Kidney epithelial cell (primary cell): ENCODE measurements at regions not wholly inside any gene's neighbourhood (a gene's known extent, or its start where the extent isn't known, plus 50 kb on each side); places are given as distances from the start of the nearest gene placed in this dataset.
A peak's percentile ranks its signal among the peaks of the same experiment; 100 is the strongest.

Source experiments
- DNase-seq: peaks from one replicate; pipeline ENCODE4 v3.0.0-alpha.2; 2010; ENCODE audit warnings: low read depth
- H3K27me3 ChIP-seq: 2 replicates; pipeline ENCODE4 v1.6.0; 2011; ENCODE audit warnings: low read length; ENCODE audit not compliant: control insufficient read depth, insufficient read depth
- H3K36me3 ChIP-seq: 2 replicates; pipeline ENCODE4 v1.5.1; 2011; ENCODE audit warnings: low read length; ENCODE audit not compliant: control insufficient read depth, insufficient read depth
- H3K4me3 ChIP-seq: 2 replicates; pipeline ENCODE4 v1.5.1; 2011; ENCODE audit warnings: low read depth, mild to moderate bottlenecking, control low read depth, low read length
- CTCF ChIP-seq: IDR thresholded peaks from 2 replicates; pipeline ENCODE4 v1.5.1; 2011; ENCODE audit warnings: mild to moderate bottlenecking, moderate library complexity, low read length, control low read depth, inconsistent platforms; ENCODE audit not compliant: insufficient read depth, poor library complexity, severe bottlenecking

GRCh38 chr6:76697585-76697984 is 625.1 kb upstream of the IMPG1 start:
- H3K36me3 ChIP-seq, result no peaks in the 10 kb centered on the region
- no peaks in the 10 kb centered on the region for H3K27me3 ChIP-seq
- no peak for TF ChIP-seq CTCF
- no peak for DNase-seq
- no peak overlapping the region for H3K4me3 ChIP-seq

- no peak overlapping the region for H3K4me3 ChIP-seq
- DNase-seq, result no peak
- H3K27me3 ChIP-seq, result no peaks in the 10 kb centered on the region
- H3K36me3 ChIP-seq, result no peaks in the 10 kb centered on the region
- no peak for TF ChIP-seq CTCF
Observed at GRCh38 chr6:76694795-76695194, 622.3 kb upstream of the IMPG1 start.

- Histone ChIP-seq H3K36me3 (no peaks in the 10 kb centered on the region), H3K4me3 (no peak overlapping the region), H3K27me3 (no peaks in the 10 kb centered on the region)
- TF ChIP-seq CTCF, result no peak
- DNase-seq, result no peak
Observed at GRCh38 chr6:76684875-76685274, 612.4 kb upstream of the IMPG1 start.

GRCh38 chr6:76683985-76684384 is 611.5 kb upstream of the IMPG1 start:
- no peaks in the 10 kb centered on the region for H3K36me3 ChIP-seq
- H3K4me3 ChIP-seq, result no peak overlapping the region
- TF ChIP-seq CTCF, result no peak
- DNase-seq, result no peak
- no peaks in the 10 kb centered on the region for H3K27me3 ChIP-seq

- Histone ChIP-seq H3K36me3 (no peaks in the 10 kb centered on the region), H3K4me3 (no peak overlapping the region), H3K27me3 (no peaks in the 10 kb centered on the region)
- TF ChIP-seq CTCF, result peak; percentile 25
- DNase-seq, result no peak
Observed at GRCh38 chr6:76682842-76683241, 610.4 kb upstream of the IMPG1 start.

GRCh38 chr6:76681781-76682180 is 609.3 kb upstream of the IMPG1 start:
- DNase-seq, result no peak
- no peak overlapping the region for H3K4me3 ChIP-seq
- H3K36me3 ChIP-seq, result no peaks in the 10 kb centered on the region
- TF ChIP-seq CTCF, result no peak
- no peaks in the 10 kb centered on the region for H3K27me3 ChIP-seq
